GM23248 (cell line): ENCODE measurements at regions not wholly inside any gene's neighbourhood (a gene's known extent, or its start where the extent isn't known, plus 50 kb on each side); places are given as distances from the start of the nearest gene placed in this dataset.

Experiments used
- EZH2 ChIP-seq: fragments of 200-600 bp; sonication (generic); IDR thresholded peaks from 2 replicates; pipeline ENCODE4 v1.6.1; 2018; ENCODE audit warnings: antibody characterized with exemption, mild to moderate bottlenecking; ENCODE audit not compliant: insufficient read depth, poor library complexity, severe bottlenecking
- EZH2phosphoT487 ChIP-seq: fragments of 200-600 bp; sonication (generic); IDR thresholded peaks from 2 replicates; pipeline ENCODE4 v1.6.1; 2018; ENCODE audit warnings: antibody characterized with exemption, moderate library complexity, mild to moderate bottlenecking, low read depth; ENCODE audit not compliant: insufficient read depth

DNA sequence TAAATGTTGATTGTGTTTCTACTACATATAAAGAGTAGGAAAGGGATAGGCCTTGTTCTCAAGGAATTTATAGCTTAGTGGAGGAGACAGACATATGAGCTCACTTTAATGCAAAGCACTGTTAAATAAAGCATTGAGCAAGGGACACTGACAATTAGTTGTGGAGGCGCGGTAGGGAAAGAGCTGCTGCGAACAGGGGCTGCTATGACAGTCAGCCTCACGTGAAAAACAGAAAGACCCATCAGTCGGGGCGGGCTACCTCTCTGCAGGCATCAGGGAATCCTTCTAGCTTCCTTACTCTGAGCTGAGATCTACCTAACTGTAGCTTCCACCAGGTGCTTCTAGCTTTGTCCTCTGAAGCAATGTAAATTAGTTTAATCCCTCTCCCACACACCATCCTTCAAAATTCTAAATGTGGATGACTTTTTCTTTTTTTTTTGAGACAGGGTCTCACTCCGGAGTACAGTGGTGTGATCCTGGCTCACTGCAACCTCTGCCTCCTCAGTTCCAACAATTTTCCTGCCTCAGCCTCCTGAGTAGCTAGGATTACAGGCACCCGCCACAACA, 129.9 kb upstream of the ZFHX3 start:
- TF ChIP-seq EZH2 (no peak), EZH2phosphoT487 (no peak)
